SK-N-SH (cell line): ENCODE measurements at regions not wholly inside any gene's neighbourhood (a gene's known extent, or its start where the extent isn't known, plus 50 kb on each side); places are given as distances from the start of the nearest gene placed in this dataset.

Experiments used
- CTCF ChIA-PET: fragments of 300-600, 350-600 bp; formaldehyde crosslinking; extraction: SDS; loops from one replicate; lab custom pipeline; 2021; lab: Yijun Ruan, JAX
- POLR2A ChIA-PET: fragments of 350-600 bp; sonication (Branson Sonifier 250); formaldehyde crosslinking; extraction: SDS; loops from one replicate; lab custom pipeline; 2020; ENCODE audit warnings: antibody characterized with exemption, inconsistent platforms; lab: Yijun Ruan, JAX
- DNase-seq: peaks from one replicate; pipeline ENCODE4 v3.0.0; 2012
- H2AFZ ChIP-seq: fragments of 200-600 bp; sonication (generic); 2 replicates; pipeline ENCODE4 v1.8.1; 2016; ENCODE audit warnings: antibody characterized with exemption, mild to moderate bottlenecking, low read depth
- H3F3A ChIP-seq: fragments of 200-600 bp; sonication (generic); replicated peaks from 2 replicates; pipeline ENCODE3; 2016; ENCODE audit warnings: antibody characterized with exemption, mild to moderate bottlenecking; ENCODE audit not compliant: insufficient read depth
- H3K27ac ChIP-seq, 2 experiments: fragments of 200-500 bp in 1 of 2; fragments of 200-600 bp in 1 of 2; sonication (Bioruptor generic) in 1 of 2; sonication (generic), shearing (Covaris generic) in 1 of 2; 2 replicates each; pipeline versions ENCODE4 v1.5.1 to v1.6.1; 2014 to 2016; ENCODE audit warnings: low read depth in 2 of 2, inconsistent platforms in 1 of 2, low read length in 1 of 2, mild to moderate bottlenecking in 1 of 2, mixed read lengths in 1 of 2
- H3K27me3 ChIP-seq: fragments of 200-600 bp; sonication (generic), shearing (Covaris generic); 2 replicates; pipeline ENCODE4 v1.6.1; 2016; ENCODE audit warnings: mixed run types; ENCODE audit not compliant: insufficient read depth
- H3K36me3 ChIP-seq, 2 experiments: fragments of 200-500 bp in 1 of 2; fragments of 200-600 bp in 1 of 2; sonication (Bioruptor generic) in 1 of 2; sonication (generic) in 1 of 2; replicated peaks in 1 of 2; 2 replicates each; pipeline versions ENCODE3 to v1.5.1; 2014 to 2016; ENCODE audit warnings: low read length in 1 of 2, mild to moderate bottlenecking in 1 of 2; ENCODE audit not compliant: insufficient read depth in 2 of 2, control insufficient read depth in 1 of 2
- H3K4me1 ChIP-seq, 2 experiments: fragments of 200-500 bp in 1 of 2; fragments of 200-600 bp in 1 of 2; sonication (Bioruptor generic) in 1 of 2; sonication (generic), shearing (Covaris generic) in 1 of 2; 2 replicates each; pipeline versions ENCODE4 v1.5.1 to v1.6.1; 2014 to 2016; ENCODE audit warnings: low read depth in 1 of 2, low read length in 1 of 2, mixed run types in 1 of 2; ENCODE audit not compliant: insufficient read depth in 2 of 2, control insufficient read depth in 1 of 2
- H3K4me2 ChIP-seq: fragments of 200-600 bp; sonication (generic), shearing (Covaris generic); 2 replicates; pipeline ENCODE4 v1.6.1; 2017; ENCODE audit warnings: mixed run types
- H3K4me3 ChIP-seq, 2 experiments: fragments of 200-500 bp in 1 of 2; fragments of 200-600 bp in 1 of 2; sonication (Bioruptor generic) in 1 of 2; sonication (generic), shearing (Covaris generic) in 1 of 2; 2 replicates each; pipeline versions ENCODE4 v1.5.1 to v1.8.1; 2014 to 2016; ENCODE audit warnings: low read depth in 2 of 2, inconsistent platforms in 1 of 2, low read length in 1 of 2, mild to moderate bottlenecking in 1 of 2, mixed read lengths in 1 of 2, moderate library complexity in 1 of 2
- H3K79me2 ChIP-seq: fragments of 200-600 bp; sonication (generic); 2 replicates; pipeline ENCODE4 v1.8.1; 2017; ENCODE audit warnings: mild to moderate bottlenecking; ENCODE audit not compliant: insufficient read depth
- H3K9ac ChIP-seq: fragments of 200-600 bp; sonication (generic); 2 replicates; pipeline ENCODE4 v1.6.1; 2017; ENCODE audit warnings: mixed run types
- H3K9me2 ChIP-seq: fragments of 200-600 bp; sonication (generic); 2 replicates; pipeline ENCODE4 v1.6.1; 2017; ENCODE audit warnings: mixed run types
- H3K9me3 ChIP-seq: fragments of 200-600 bp; sonication (generic); 2 replicates; pipeline ENCODE4 v1.6.1; 2017; ENCODE audit warnings: mixed run types, mild to moderate bottlenecking, moderate library complexity
- H4K20me1 ChIP-seq: fragments of 200-600 bp; sonication (generic); 2 replicates; pipeline ENCODE4 v1.6.1; 2017; ENCODE audit warnings: mild to moderate bottlenecking, mixed run types; ENCODE audit not compliant: insufficient read depth
- CHD2 ChIP-seq: fragments of 150-350 bp; IDR thresholded peaks from 2 replicates; pipeline ENCODE4 v1.6.1; 2018; ENCODE audit warnings: low read length; ENCODE audit not compliant: partially characterized antibody
- FOSL2 ChIP-seq: IDR thresholded peaks from 2 replicates; pipeline ENCODE4 v1.4.0; 2012; ENCODE audit warnings: low read depth, mild to moderate bottlenecking, moderate library complexity, borderline replicate concordance
- FOXM1 ChIP-seq: IDR thresholded peaks from 2 replicates; pipeline ENCODE4 v1.4.0; 2012; ENCODE audit warnings: low read depth, mild to moderate bottlenecking
- IRF3 ChIP-seq: fragments of 150-350 bp; IDR thresholded peaks from 2 replicates; pipeline ENCODE4 v1.6.1; 2016; ENCODE audit warnings: mild to moderate bottlenecking, low read depth, low read length
- MAX ChIP-seq: IDR thresholded peaks from 2 replicates; pipeline ENCODE4 v1.4.0; 2012; ENCODE audit warnings: low read depth
- MEF2A ChIP-seq: IDR thresholded peaks from 2 replicates; pipeline ENCODE4 v1.4.0; 2012; ENCODE audit warnings: low read depth, borderline replicate concordance
- NFIC ChIP-seq: IDR thresholded peaks from 2 replicates; pipeline ENCODE4 v1.4.0; 2012; ENCODE audit warnings: borderline replicate concordance
- POLR2AphosphoS5 ChIP-seq: IDR thresholded peaks from 2 replicates; pipeline ENCODE4 v1.6.1; 2012; ENCODE audit warnings: low read depth, low read length
- RXRA ChIP-seq: IDR thresholded peaks from 2 replicates; pipeline ENCODE4 v1.4.0; 2012; ENCODE audit warnings: low read depth, mild to moderate bottlenecking, borderline replicate concordance
- TAF1 ChIP-seq: IDR thresholded peaks from 2 replicates; pipeline ENCODE4 v1.6.1; 2012; ENCODE audit warnings: low read depth, mild to moderate bottlenecking, low read length, moderate library complexity, borderline replicate concordance
- TEAD4 ChIP-seq: IDR thresholded peaks from 2 replicates; pipeline ENCODE4 v1.4.0; 2012; ENCODE audit warnings: mild to moderate bottlenecking, borderline replicate concordance; ENCODE audit not compliant: insufficient read depth
- ZBTB33 ChIP-seq: IDR thresholded peaks from 2 replicates; pipeline ENCODE4 v1.4.0; 2012; ENCODE audit warnings: low read depth, borderline replicate concordance
- WGBS: methylation state at CpG from one replicate; pipeline ENCODE4 v1.1.6; 2017; ENCODE audit warnings: low lambda C conversion rate; 5-methylcytosine and 5-hydroxymethylcytosine counted together
- TF ChIP-seq, protein P1 (sequence below): IDR thresholded peaks from 2 replicates; pipeline ENCODE4 v1.6.1; 2012; ENCODE audit warnings: mild to moderate bottlenecking, low read depth, low read length, moderate library complexity

- ChIA-PET CTCF (no interaction called here), POLR2A (no interaction called here)
- no peaks in the 10 kb centered on the region for H3K27me3 ChIP-seq
- no peaks in the 10 kb centered on the region for H3K4me1 ChIP-seq
- TF ChIP-seq FOSL2 (no peak), POLR2AphosphoS5 (no peak), TAF1 (no peak), MAX (no peak), FOXM1 (no peak), TEAD4 (no peak), NFIC (no peak), RXRA (no peak)
- no peak overlapping the region for H3K4me2 ChIP-seq
- no peaks in the 10 kb centered on the region; the same call in 1 of the 2 replicates for H3K9me2 ChIP-seq
- H3K9me3 ChIP-seq, result no peaks in the 10 kb centered on the region
- H3K9ac ChIP-seq, result no peak overlapping the region
- no peaks in the 10 kb centered on the region for H3K79me2 ChIP-seq
- no peak for DNase-seq
- WGBS, result 96% methylated on average over 3 of the region's 3 CpGs
- H3K27ac ChIP-seq, result no peak overlapping the region
- no peaks in the 10 kb centered on the region for H3F3A ChIP-seq
- no peak overlapping the region for H2AFZ ChIP-seq
- H3K4me3 ChIP-seq, result no peak overlapping the region
- no peaks in the 10 kb centered on the region for H3K36me3 ChIP-seq
- no peaks in the 10 kb centered on the region for H4K20me1 ChIP-seq
These were observed 181.0 kb downstream of the GJA1 start for GRCh38 chr6:121616406-121616805.

DNA sequence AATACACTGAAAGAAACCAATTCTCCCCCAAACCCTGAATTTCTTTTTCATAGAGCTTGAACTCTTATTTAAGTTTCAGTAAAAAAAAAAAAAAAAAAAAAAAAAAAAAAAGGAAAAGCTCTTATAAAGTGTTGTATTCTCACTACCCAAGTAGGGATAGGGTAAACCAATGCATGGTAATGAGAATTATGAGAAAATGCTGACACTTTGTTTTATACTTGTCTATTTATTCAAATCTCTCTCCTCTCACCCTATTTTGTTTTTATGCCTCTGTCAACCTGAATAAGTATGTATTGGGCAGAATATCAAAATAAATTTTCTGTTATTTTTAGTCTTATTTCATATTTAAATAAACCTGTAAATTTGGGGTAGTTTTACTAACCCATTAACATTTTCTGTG, 181.9 kb downstream of the GJA1 start:
- no peaks in the 10 kb centered on the region for H3K9me3 ChIP-seq
- H3K4me3 ChIP-seq, result no peak overlapping the region
- POLR2A ChIA-PET, result interaction anchor here (0.6 kb wide), 1 partner anchor 348 kb away, joined by 3 read pairs; no protein-coding TSS in a partner anchor
- H3K4me1 ChIP-seq, result no peaks in the 10 kb centered on the region
- no peak for DNase-seq
- no peak overlapping the region for H3K9ac ChIP-seq
- H3K79me2 ChIP-seq, result no peaks in the 10 kb centered on the region
- CTCF ChIA-PET, result no interaction called here
- no peaks in the 10 kb centered on the region for H3K36me3 ChIP-seq
- H3F3A ChIP-seq, result no peaks in the 10 kb centered on the region
- no peaks in the 10 kb centered on the region; the same call in 1 of the 2 replicates for H3K9me2 ChIP-seq
- TF ChIP-seq, protein P1, sequence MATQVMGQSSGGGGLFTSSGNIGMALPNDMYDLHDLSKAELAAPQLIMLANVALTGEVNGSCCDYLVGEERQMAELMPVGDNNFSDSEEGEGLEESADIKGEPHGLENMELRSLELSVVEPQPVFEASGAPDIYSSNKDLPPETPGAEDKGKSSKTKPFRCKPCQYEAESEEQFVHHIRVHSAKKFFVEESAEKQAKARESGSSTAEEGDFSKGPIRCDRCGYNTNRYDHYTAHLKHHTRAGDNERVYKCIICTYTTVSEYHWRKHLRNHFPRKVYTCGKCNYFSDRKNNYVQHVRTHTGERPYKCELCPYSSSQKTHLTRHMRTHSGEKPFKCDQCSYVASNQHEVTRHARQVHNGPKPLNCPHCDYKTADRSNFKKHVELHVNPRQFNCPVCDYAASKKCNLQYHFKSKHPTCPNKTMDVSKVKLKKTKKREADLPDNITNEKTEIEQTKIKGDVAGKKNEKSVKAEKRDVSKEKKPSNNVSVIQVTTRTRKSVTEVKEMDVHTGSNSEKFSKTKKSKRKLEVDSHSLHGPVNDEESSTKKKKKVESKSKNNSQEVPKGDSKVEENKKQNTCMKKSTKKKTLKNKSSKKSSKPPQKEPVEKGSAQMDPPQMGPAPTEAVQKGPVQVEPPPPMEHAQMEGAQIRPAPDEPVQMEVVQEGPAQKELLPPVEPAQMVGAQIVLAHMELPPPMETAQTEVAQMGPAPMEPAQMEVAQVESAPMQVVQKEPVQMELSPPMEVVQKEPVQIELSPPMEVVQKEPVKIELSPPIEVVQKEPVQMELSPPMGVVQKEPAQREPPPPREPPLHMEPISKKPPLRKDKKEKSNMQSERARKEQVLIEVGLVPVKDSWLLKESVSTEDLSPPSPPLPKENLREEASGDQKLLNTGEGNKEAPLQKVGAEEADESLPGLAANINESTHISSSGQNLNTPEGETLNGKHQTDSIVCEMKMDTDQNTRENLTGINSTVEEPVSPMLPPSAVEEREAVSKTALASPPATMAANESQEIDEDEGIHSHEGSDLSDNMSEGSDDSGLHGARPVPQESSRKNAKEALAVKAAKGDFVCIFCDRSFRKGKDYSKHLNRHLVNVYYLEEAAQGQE, result no peak
- TF ChIP-seq IRF3 (no peak), ZBTB33 (no peak), CHD2 (no peak), MEF2A (no peak)
- TF ChIP-seq, all 33 proteins: peak for 0
- no peak overlapping the region for H3K27ac ChIP-seq
- no peaks in the 10 kb centered on the region for H3K27me3 ChIP-seq
- H3K4me2 ChIP-seq, result no peak overlapping the region
- no peaks in the 10 kb centered on the region for H4K20me1 ChIP-seq
- no peak overlapping the region for H2AFZ ChIP-seq
